ENCODE measurements at regions not wholly inside any gene's neighbourhood (a gene's known extent, or its start where the extent isn't known, plus 50 kb on each side); places are given as distances from the start of the nearest gene placed in this dataset.

DNA sequence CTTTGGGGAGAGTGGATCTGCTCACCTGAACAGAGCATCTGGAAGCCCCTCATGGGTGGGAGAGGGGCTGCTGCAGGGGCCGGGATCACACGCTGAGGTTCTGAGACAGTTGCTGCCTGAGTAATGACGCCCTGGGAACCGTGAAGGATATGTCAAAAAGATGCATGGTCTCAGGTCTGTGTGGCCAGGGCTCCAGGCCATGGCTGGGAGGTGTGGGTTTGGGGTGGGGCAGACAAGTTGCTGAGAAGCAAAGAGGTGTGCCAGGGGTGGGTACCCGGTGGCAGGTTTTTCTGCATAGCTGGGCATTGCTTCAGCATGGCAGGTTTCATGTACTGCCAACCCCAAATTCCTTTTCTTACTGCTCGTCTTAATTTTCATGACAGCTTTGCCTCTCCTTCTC, 133.5 kb downstream of the RPIA start:
- in situ Hi-C loops (cut with MboI; ENCODE audit: low sequenced_read_pairs, unreplicated experiment), result loop anchor here (25.0 kb wide), 1 partner anchor 312 kb away; no protein-coding TSS in a partner anchor
- TF ChIP-seq, protein P1, sequence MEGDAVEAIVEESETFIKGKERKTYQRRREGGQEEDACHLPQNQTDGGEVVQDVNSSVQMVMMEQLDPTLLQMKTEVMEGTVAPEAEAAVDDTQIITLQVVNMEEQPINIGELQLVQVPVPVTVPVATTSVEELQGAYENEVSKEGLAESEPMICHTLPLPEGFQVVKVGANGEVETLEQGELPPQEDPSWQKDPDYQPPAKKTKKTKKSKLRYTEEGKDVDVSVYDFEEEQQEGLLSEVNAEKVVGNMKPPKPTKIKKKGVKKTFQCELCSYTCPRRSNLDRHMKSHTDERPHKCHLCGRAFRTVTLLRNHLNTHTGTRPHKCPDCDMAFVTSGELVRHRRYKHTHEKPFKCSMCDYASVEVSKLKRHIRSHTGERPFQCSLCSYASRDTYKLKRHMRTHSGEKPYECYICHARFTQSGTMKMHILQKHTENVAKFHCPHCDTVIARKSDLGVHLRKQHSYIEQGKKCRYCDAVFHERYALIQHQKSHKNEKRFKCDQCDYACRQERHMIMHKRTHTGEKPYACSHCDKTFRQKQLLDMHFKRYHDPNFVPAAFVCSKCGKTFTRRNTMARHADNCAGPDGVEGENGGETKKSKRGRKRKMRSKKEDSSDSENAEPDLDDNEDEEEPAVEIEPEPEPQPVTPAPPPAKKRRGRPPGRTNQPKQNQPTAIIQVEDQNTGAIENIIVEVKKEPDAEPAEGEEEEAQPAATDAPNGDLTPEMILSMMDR (IDR thresholded peaks at IDR 0.05; ENCODE audit: borderline replicate concordance, control extremely low read depth, extremely low read depth, insufficient read depth, missing control alignments), result no peak
- DNase-seq (ENCODE audit: low spot score), result no peak

DNA sequence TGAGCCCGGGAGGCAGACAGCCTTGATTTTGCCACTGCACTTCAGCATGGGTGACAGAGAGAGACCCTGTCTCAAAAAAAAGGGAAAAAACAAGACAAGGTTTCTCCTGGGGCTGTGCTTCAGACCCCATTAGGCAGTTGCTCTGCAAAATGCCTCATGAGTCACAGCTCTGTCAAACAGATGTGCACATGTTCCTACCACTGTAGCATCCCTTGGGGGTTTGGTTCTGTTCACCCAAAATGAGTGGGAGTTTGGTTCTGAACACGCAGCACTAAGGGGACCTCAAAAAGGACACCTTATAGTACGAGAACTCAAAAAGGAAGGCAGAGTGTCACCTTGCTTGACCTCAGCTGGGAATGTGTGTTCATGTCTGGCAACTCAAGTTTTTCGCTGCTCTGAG, 134.9 kb downstream of the RPIA start:
- no peak for DNase-seq (ENCODE audit: low spot score)
- in situ Hi-C loops (cut with MboI; ENCODE audit: low sequenced_read_pairs, unreplicated experiment), result no loop called here
- TF ChIP-seq, protein P1 (IDR thresholded peaks at IDR 0.05; ENCODE audit: borderline replicate concordance, control extremely low read depth, extremely low read depth, insufficient read depth, missing control alignments), result no peak

DNA sequence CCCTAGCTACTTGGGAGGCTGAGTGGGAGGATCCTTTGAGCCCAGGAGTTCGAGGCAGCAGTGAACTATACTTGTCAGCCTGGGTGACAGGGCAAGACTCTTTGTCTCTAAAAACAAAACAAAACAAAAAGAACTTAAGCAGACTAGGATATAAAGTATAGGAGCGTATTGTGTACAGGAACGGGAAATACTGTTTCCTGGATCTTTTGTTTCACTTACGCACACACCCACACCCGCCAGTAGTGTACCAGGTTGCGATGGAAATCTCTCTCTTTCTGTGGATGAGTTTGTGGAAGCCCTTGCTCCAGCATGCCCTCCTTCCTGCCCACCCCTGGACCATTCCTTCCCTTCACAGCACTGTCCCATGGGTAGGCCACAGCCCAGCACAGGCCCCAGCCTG, 136.3 kb downstream of the RPIA start:
- TF ChIP-seq, protein P1 (IDR thresholded peaks at IDR 0.05; ENCODE audit: borderline replicate concordance, control extremely low read depth, extremely low read depth, insufficient read depth, missing control alignments), result no peak
- in situ Hi-C loops (cut with MboI; ENCODE audit: low sequenced_read_pairs, unreplicated experiment), result no loop called here
- no peak for DNase-seq (ENCODE audit: low spot score)

DNA sequence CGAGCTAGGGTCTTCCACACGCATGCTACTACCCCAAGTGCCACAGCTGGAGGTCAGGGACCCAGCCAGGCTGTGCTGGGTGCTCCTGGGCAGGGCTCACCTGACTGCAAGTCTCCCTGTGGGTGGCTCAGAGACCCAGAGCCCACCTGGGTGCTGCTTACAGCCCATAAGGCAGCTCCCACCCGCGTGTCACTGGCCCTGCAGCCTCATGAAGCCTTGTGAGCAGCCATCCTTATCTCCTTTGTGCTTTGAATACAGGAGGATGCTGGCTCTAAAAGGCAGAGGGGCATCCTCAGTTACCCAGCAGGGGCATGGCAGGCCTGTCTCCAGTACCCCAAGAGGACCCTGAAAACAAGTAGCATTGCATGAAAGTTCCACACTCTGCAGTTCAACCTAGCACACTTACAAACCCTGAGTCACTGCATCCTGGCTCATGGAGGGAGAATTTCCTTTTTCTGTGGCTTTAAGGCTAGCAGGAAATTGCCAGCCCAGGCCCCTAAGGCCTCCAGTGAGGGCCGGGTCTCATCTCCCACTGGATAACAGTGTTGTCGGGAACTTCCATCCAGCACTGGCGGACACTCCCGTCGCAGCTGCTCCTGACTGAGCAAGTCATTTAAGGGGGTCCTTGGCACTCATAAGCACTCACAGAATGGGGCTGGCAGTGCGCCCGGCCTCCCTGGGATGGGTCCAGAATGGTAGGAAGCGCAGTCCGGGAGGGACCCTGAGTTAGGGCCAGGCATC, 137.1 kb downstream of the RPIA start:
- TF ChIP-seq, protein P1 (IDR thresholded peaks at IDR 0.05; ENCODE audit: borderline replicate concordance, control extremely low read depth, extremely low read depth, insufficient read depth, missing control alignments), result no peak
- no peak for DNase-seq (ENCODE audit: low spot score)
- in situ Hi-C loops (cut with MboI; ENCODE audit: low sequenced_read_pairs, unreplicated experiment), result no loop called here

DNA sequence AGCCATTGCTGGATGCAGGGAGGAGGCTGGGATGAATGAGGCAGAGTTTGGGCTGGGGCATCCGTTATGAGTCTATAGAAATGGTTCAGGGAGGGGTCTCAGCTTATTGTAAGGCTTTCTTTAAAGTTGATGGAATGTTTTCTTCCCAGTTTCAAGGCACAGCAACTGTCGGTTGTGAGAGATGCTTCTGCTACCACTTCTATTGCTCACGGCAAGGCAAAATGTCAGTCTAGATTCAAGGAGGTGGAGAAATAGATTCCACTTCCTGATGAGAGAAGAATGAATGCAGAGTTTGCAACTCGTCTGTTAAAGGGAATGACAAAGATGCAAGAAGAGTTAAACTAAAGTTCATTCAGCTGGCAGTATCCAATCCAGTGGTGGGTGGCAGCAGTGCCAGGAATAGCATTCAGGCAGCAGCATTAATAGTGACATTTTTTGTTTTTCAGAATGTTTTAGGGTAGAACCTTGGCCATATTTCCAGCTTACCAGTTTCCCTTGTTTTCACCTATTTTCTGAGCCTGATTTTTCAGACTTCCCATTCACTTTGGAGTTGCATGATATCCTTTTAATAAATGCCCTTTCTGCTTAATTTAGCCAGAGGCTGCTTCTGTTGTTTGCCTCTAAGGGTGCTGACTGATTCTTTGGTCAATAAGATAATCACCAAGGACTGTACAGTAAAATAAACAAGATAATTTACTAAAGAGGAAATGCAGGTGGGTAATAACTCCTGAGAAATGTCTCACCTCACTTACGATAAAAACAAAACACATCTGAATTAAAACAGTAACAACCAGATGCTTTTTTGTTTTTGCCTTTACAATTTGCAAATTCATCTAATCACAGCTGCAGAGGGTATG, 138.4 kb downstream of the RPIA start:
- in situ Hi-C loops (cut with MboI; ENCODE audit: low sequenced_read_pairs, unreplicated experiment), result no loop called here
- TF ChIP-seq, protein P1 (IDR thresholded peaks at IDR 0.05; ENCODE audit: borderline replicate concordance, control extremely low read depth, extremely low read depth, insufficient read depth, missing control alignments), result no peak
- DNase-seq (ENCODE audit: low spot score), result no peak

DNA sequence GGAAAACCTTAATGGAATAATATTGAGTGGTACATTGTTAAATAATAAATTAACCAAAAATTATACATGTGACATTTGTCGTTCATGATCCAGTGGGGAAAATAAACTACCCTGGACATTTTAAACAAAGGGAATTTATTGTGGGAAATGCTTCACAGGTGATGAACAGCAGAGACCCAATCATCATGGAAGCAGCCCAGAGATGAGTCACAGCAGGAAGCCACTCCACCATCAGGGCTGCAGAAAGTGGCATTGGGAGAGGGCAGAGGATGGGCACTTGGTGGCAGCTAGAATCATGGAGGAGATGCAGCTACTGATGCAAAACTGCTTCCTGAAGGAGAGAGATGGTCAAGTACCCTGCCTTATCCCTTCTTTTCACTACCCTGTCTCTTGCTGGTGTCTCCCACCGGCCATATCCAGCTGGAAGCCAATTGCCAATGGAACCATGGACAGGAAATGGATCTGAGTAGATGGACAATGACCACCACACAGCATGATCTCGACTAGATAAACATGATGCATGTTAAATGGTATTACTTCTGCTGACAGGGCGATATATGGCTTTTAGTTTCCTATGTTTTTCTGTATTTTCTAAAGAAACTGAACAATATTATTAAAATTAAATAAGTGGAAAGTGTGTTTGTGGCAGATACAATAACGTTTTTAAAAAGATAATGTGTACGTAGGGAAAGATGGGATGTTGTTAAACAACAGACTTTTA, 139.8 kb downstream of the RPIA start:
- TF ChIP-seq, protein P1 (IDR thresholded peaks at IDR 0.05; ENCODE audit: borderline replicate concordance, control extremely low read depth, extremely low read depth, insufficient read depth, missing control alignments), result no peak
- DNase-seq (ENCODE audit: low spot score), result no peak
- in situ Hi-C loops (cut with MboI; ENCODE audit: low sequenced_read_pairs, unreplicated experiment), result no loop called here

Measured in GM13976 (cell line).